GM23248 (cell line): ENCODE measurements at regions not wholly inside any gene's neighbourhood (a gene's known extent, or its start where the extent isn't known, plus 50 kb on each side); places are given as distances from the start of the nearest gene placed in this dataset.
A peak's percentile ranks its signal among the peaks of the same experiment; 100 is the strongest.

Experiments used
- DNase-seq: peaks from one replicate; pipeline ENCODE4 v3.0.0-alpha.2; 2015
- H2AFZ ChIP-seq: fragments of 200-600 bp; sonication (generic); 2 replicates; pipeline ENCODE4 v1.6.1; 2016; ENCODE audit warnings: antibody characterized with exemption
- H3F3A ChIP-seq: fragments of 200-600 bp; sonication (generic); 2 replicates; pipeline ENCODE4 v1.6.1; 2016; ENCODE audit warnings: mild to moderate bottlenecking, antibody characterized with exemption, mixed run types; ENCODE audit not compliant: insufficient read depth
- H3K27ac ChIP-seq: fragments of 200-600 bp; sonication (generic); 2 replicates; pipeline ENCODE4 v1.5.1; 2016; ENCODE audit warnings: mild to moderate bottlenecking
- H3K27me3 ChIP-seq: fragments of 200-600 bp; sonication (generic); replicated peaks from 2 replicates; pipeline ENCODE4 v1.6.1; 2016; ENCODE audit warnings: mild to moderate bottlenecking; ENCODE audit not compliant: insufficient read depth
- H3K36me3 ChIP-seq: fragments of 200-600 bp; sonication (generic); 2 replicates; pipeline ENCODE4 v1.6.1; 2016; ENCODE audit warnings: low read depth, mild to moderate bottlenecking
- H3K4me1 ChIP-seq: fragments of 200-600 bp; sonication (generic); 2 replicates; pipeline ENCODE4 v1.6.1; 2016; ENCODE audit warnings: mild to moderate bottlenecking; ENCODE audit not compliant: insufficient read depth
- H3K4me2 ChIP-seq: fragments of 200-600 bp; sonication (generic); one replicate; pipeline ENCODE4 v1.6.1; 2016; ENCODE audit warnings: mild to moderate bottlenecking; ENCODE audit not compliant: unreplicated experiment
- H3K4me3 ChIP-seq: fragments of 200-600 bp; sonication (generic); 2 replicates; pipeline ENCODE4 v1.5.1; 2016; ENCODE audit warnings: mild to moderate bottlenecking
- H3K79me2 ChIP-seq: fragments of 200-600 bp; sonication (generic); 2 replicates; pipeline ENCODE4 v1.6.1; 2016; ENCODE audit warnings: mild to moderate bottlenecking; ENCODE audit not compliant: insufficient read depth
- H3K9ac ChIP-seq: fragments of 200-600 bp; sonication (generic); 2 replicates; pipeline ENCODE4 v1.6.1; 2016; ENCODE audit warnings: mild to moderate bottlenecking
- H3K9me2 ChIP-seq: fragments of 200-600 bp; sonication (generic); 2 replicates; pipeline ENCODE4 v1.6.1; 2016; ENCODE audit warnings: mixed run types, mild to moderate bottlenecking, moderate library complexity; ENCODE audit not compliant: insufficient read depth
- H3K9me3 ChIP-seq: fragments of 200-600 bp; sonication (generic); one replicate; pipeline ENCODE4 v1.6.1; 2017; ENCODE audit warnings: low read depth
- H4K20me1 ChIP-seq: fragments of 200-600 bp; sonication (generic); 2 replicates; pipeline ENCODE4 v1.6.0; 2016; ENCODE audit not compliant: insufficient read depth
- EZH2 ChIP-seq: fragments of 200-600 bp; sonication (generic); IDR thresholded peaks from 2 replicates; pipeline ENCODE4 v1.6.1; 2018; ENCODE audit warnings: antibody characterized with exemption, mild to moderate bottlenecking; ENCODE audit not compliant: insufficient read depth, poor library complexity, severe bottlenecking
- EZH2phosphoT487 ChIP-seq: fragments of 200-600 bp; sonication (generic); IDR thresholded peaks from 2 replicates; pipeline ENCODE4 v1.6.1; 2018; ENCODE audit warnings: antibody characterized with exemption, moderate library complexity, mild to moderate bottlenecking, low read depth; ENCODE audit not compliant: insufficient read depth
- WGBS, 2 experiments: methylation state at CpG; one replicate each; pipeline ENCODE4 v1.1.6; 2015 to 2017; ENCODE audit warnings: low lambda C conversion rate in 2 of 2, low coverage in 1 of 2; ENCODE audit errors: missing lambda C conversion rate in 2 of 2; 5-methylcytosine and 5-hydroxymethylcytosine counted together
- in situ Hi-C: fragments of 300-500 bp; cut with MboI; formaldehyde crosslinking; loops from 2 replicates; pipeline ENCODE4 v1.15.0; 2020

DNA sequence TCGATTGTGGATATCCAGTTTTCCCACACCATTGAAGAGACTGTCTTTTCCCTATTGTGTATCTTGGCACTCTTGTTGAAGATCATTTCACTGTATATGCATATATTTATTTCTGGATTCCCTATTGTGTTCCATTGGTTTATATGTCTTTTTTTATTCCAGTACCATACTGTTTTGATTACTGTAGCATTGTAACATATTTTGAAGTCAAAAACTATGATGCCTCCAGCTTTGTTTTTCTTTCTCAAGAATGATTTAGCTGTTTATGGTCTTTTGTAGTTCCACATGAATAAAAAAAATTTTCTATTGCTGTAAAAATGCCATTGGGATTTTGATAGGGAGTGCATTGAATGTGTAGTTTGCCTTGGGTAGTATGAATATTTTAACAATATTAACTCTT is 128.1 kb upstream of the SLC38A2 start:
- no peak for TF ChIP-seq EZH2
- no peak for TF ChIP-seq EZH2phosphoT487
- Histone ChIP-seq H3K4me1 (no peaks in the 10 kb centered on the region), H3K9me2 (no peaks in the 10 kb centered on the region), H3K4me2 (no peak overlapping the region), H3K9me3 (no peaks in the 10 kb centered on the region), H4K20me1 (no peaks in the 10 kb centered on the region), H2AFZ (no peak overlapping the region), H3K9ac (no peak overlapping the region), H3K27ac (no peak overlapping the region), H3F3A (peaks cover 6% of the 10 kb centered on the region; the same call in 1 of the 2 replicates), H3K27me3 (no peaks in the 10 kb centered on the region), H3K79me2 (no peaks in the 10 kb centered on the region), H3K4me3 (no peak overlapping the region), H3K36me3 (no peaks in the 10 kb centered on the region)
- in situ Hi-C loops: no loop called here
- DNase-seq: no peak
- 86% methylated on average over 1 of the region's 1 CpG for WGBS, 2 experiments

DNA sequence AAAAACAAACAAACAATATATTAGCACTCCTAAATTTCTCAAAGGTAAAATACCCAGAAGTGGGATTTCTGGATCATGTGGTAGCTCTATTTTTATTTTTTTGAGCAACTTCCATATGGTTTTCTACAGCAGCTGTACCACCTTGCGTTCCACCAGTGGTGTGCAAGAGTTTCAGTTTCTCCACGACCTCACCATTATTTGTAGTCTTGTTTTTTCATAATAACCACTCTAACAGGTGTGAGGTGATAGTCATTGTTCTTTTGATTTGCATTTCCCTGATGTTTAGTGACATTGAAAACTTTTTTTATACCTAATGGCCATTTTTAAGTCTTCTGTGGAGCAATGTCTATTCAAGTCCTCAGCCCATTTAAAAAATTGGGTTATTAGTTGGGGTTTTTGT is 127.3 kb upstream of the SLC38A2 start:
- Histone ChIP-seq H3K9me3 (no peaks in the 10 kb centered on the region), H3K9ac (no peak overlapping the region), H3F3A (peaks cover 11% of the 10 kb centered on the region), H3K4me2 (no peak overlapping the region), H3K27ac (no peak overlapping the region), H3K4me3 (no peak overlapping the region), H3K36me3 (no peaks in the 10 kb centered on the region), H4K20me1 (no peaks in the 10 kb centered on the region), H3K27me3 (no peaks in the 10 kb centered on the region), H3K79me2 (no peaks in the 10 kb centered on the region), H2AFZ (no peak overlapping the region), H3K4me1 (peaks cover 6% of the 10 kb centered on the region), H3K9me2 (no peaks in the 10 kb centered on the region)
- in situ Hi-C loops: no loop called here
- 74 to 81% methylated on average over 2 of the region's 2 CpGs for WGBS, 2 experiments
- no peak for TF ChIP-seq EZH2phosphoT487
- no peak for TF ChIP-seq EZH2
- DNase-seq: no peak

DNA sequence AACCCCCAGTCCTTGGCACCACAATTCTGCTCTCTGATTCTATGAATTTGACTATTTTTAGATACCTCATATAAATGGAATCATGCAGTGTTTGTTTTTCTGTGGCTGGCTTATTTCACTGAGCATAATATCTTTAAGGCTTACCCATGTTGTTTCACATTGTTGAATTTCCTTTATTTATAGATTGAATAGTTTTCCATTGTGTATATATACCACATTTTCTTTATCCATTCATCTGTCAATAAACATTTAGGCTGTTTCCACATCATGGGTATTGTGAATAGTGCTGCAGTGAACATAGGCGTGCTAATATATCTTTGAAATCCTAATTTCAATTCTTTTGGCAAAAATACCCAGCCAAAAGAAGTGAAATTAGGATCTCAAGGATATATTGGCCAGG is 126.7 kb upstream of the SLC38A2 start:
- Histone ChIP-seq H3K4me1 (peaks cover 13% of the 10 kb centered on the region), H2AFZ (no peak overlapping the region), H3K27ac (no peak overlapping the region), H3K4me3 (no peak overlapping the region), H3K9ac (no peak overlapping the region), H3K4me2 (no peak overlapping the region), H3K9me3 (no peaks in the 10 kb centered on the region), H3F3A (peaks cover 18% of the 10 kb centered on the region), H3K36me3 (no peaks in the 10 kb centered on the region), H3K79me2 (no peaks in the 10 kb centered on the region), H3K27me3 (no peaks in the 10 kb centered on the region), H4K20me1 (no peaks in the 10 kb centered on the region), H3K9me2 (no peaks in the 10 kb centered on the region)
- in situ Hi-C loops: no loop called here
- DNase-seq: no peak
- 91 to 96% methylated on average over 1 of the region's 1 CpG for whole genome bisulfite sequencing, 2 experiments
- TF ChIP-seq EZH2 (no peak), EZH2phosphoT487 (no peak)

DNA sequence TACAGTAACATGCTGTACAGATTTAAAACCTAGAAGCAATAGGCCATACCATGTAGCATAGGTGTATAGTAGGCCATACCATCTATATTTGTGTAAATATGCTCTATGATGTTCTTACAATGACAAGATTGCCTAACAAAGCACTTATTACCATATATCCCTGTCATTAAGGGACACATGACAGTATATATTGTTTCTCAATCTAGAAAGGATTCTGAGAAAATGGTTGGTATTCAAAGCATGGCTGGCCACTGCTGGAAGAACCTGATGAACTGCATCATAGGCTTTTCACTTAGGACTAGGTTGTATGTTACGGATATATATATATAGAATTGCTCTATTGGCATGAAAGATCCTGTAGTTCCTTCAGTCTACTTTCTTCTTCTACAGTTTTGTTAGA is 125.2 kb upstream of the SLC38A2 start:
- no peaks in the 10 kb centered on the region; the same call in 1 of the 2 replicates for H3K79me2 ChIP-seq
- H3K4me3 ChIP-seq: no peak overlapping the region
- H3K27me3 ChIP-seq: no peaks in the 10 kb centered on the region
- no peak overlapping the region for H2AFZ ChIP-seq
- 97 to 100% methylated on average over 1 of the region's 1 CpG for WGBS, 2 experiments
- in situ Hi-C loops: no loop called here
- H3K9me2 ChIP-seq: no peaks in the 10 kb centered on the region
- no peak overlapping the region for H3K4me2 ChIP-seq
- no peak for TF ChIP-seq EZH2
- TF ChIP-seq EZH2phosphoT487: no peak
- no peaks in the 10 kb centered on the region for H3K36me3 ChIP-seq
- no peak overlapping the region for H3K9ac ChIP-seq
- no peak overlapping the region for H3K27ac ChIP-seq
- H3K9me3 ChIP-seq: no peaks in the 10 kb centered on the region
- no peak for DNase-seq
- peaks cover 26% of the 10 kb centered on the region for H3K4me1 ChIP-seq
- H3F3A ChIP-seq: peaks cover 31% of the 10 kb centered on the region
- H4K20me1 ChIP-seq: no peaks in the 10 kb centered on the region

DNA sequence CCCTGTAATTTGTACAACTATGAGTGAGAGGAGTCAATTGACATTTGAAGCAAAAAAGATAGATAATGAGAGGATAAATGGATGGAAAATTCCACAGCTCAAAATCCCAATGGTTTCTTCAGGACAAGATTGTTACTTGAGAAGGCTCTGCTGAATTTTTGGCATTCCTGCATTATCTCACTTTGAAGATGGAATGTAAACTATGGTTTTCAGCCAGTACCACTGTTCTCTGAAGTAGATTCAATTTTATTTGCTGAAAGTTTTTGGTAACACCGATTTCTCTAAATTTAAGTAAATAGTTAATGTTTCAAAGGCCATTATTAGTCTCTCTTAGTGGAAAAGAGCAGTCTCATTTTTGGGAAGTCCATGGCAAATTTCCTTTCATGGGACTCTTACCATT is 121.9 kb upstream of the SLC38A2 start:
- 0 to 3% methylated on average over 1 of the region's 1 CpG for WGBS, 2 experiments
- peak overlapping the region; percentile 10; the same call in 1 of the 2 replicates for H2AFZ ChIP-seq
- peaks cover 59% of the 10 kb centered on the region for H3K4me1 ChIP-seq
- peak overlapping the region; percentile 54 for H3K27ac ChIP-seq
- DNase-seq: peak; percentile 63
- no peaks in the 10 kb centered on the region for H3K9me3 ChIP-seq
- peaks cover 17% of the 10 kb centered on the region; the same call in 1 of the 2 replicates for H3K79me2 ChIP-seq
- peak overlapping the region; percentile 46 for H3K9ac ChIP-seq
- no peaks in the 10 kb centered on the region for H3K9me2 ChIP-seq
- peak overlapping the region; percentile 63 for H3K4me3 ChIP-seq
- in situ Hi-C loops: no loop called here
- H3K4me2 ChIP-seq: peak overlapping the region; percentile 81
- H3F3A ChIP-seq: peaks cover 49% of the 10 kb centered on the region
- H4K20me1 ChIP-seq: no peaks in the 10 kb centered on the region
- H3K27me3 ChIP-seq: no peaks in the 10 kb centered on the region
- no peak for TF ChIP-seq EZH2
- TF ChIP-seq EZH2phosphoT487: no peak
- no peaks in the 10 kb centered on the region for H3K36me3 ChIP-seq
